Adipocyte (in vitro differentiated cells): ENCODE measurements at regions not wholly inside any gene's neighbourhood (a gene's known extent, or its start where the extent isn't known, plus 50 kb on each side); places are given as distances from the start of the nearest gene placed in this dataset.
A peak's percentile ranks its signal among the peaks of the same experiment; 100 is the strongest.

Experiments used
- DNase-seq: peaks from one replicate; pipeline ENCODE4 v3.0.0-alpha.2; 2015; ENCODE audit warnings: low read depth
- H3K27me3 ChIP-seq: replicated peaks from 2 replicates; pipeline ENCODE4 v1.7.0; 2013; ENCODE audit warnings: mild to moderate bottlenecking, low read length, moderate library complexity; ENCODE audit not compliant: control insufficient read depth, insufficient read depth
- H3K36me3 ChIP-seq: 2 replicates; pipeline ENCODE4 v1.7.0; 2013; ENCODE audit warnings: low read length, mild to moderate bottlenecking, moderate library complexity; ENCODE audit not compliant: control insufficient read depth, insufficient read depth, severe bottlenecking
- H3K4me1 ChIP-seq: 2 replicates; pipeline ENCODE4 v1.7.0; 2013; ENCODE audit warnings: mild to moderate bottlenecking, low read length, moderate library complexity; ENCODE audit not compliant: control insufficient read depth, insufficient read depth
- H3K4me3 ChIP-seq: 2 replicates; pipeline ENCODE4 v1.7.0; 2013; ENCODE audit warnings: mild to moderate bottlenecking, low read length, moderate library complexity
- H3K9ac ChIP-seq: 2 replicates; pipeline ENCODE4 v1.7.0; 2013; ENCODE audit warnings: mild to moderate bottlenecking, low read length, moderate library complexity
- H3K9me3 ChIP-seq: 2 replicates; pipeline ENCODE4 v1.7.0; 2013; ENCODE audit warnings: mild to moderate bottlenecking, low read length, moderate library complexity; ENCODE audit not compliant: control insufficient read depth

DNA sequence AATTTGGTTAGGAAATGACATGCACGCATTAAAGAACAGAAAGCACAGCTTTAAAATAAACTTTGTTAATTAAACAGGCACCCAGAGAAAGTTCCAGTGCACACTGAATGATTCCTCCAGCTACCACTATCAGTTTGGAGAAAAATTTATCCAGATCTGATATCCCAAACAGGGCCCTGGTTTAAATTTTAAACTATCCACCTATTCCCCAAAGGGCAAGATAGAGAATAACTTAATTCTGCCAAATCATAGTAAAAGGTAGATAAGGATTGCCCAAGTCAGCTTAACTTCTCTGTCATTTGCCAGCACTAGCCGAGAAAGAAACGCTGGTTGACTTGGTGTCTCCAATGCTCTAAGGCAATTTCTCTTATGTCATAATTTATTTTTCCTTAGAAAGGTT, 321.9 kb upstream of the PKDCC start:
- Histone ChIP-seq H3K9me3 (no peaks in the 10 kb centered on the region), H3K4me1 (peaks cover 42% of the 10 kb centered on the region), H3K4me3 (no peak overlapping the region), H3K9ac (no peak overlapping the region), H3K36me3 (no peaks in the 10 kb centered on the region), H3K27me3 (no peaks in the 10 kb centered on the region)
- DNase-seq, result no peak

DNA sequence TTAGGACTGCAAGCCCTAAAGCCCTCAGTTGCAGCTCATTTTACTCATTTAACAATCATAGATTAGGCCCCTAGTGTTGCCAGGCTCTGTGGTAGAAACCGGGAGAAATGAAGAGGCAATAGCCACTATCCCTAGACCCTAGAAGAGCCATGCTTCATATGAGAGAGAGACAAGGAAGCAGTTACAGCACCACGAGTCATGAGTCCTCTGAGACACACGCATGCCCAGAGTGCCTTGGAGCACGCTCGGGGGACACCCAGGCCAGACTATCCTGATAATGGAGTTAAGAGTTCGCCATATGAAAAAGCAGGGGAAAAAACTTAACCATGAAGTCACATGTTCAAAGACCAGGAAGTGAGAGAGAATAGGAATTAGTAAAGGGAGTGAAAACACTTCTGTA, 321.5 kb upstream of the PKDCC start:
- Histone ChIP-seq H3K4me1 (peaks cover 37% of the 10 kb centered on the region), H3K4me3 (no peak overlapping the region), H3K27me3 (no peaks in the 10 kb centered on the region), H3K36me3 (no peaks in the 10 kb centered on the region), H3K9ac (no peak overlapping the region), H3K9me3 (no peaks in the 10 kb centered on the region)
- no peak for DNase-seq

- Histone ChIP-seq H3K9ac (no peak overlapping the region), H3K9me3 (no peaks in the 10 kb centered on the region), H3K36me3 (no peaks in the 10 kb centered on the region), H3K4me3 (no peak overlapping the region), H3K27me3 (no peaks in the 10 kb centered on the region), H3K4me1 (peaks cover 32% of the 10 kb centered on the region)
- no peak for DNase-seq
These were observed 320.7 kb upstream of the PKDCC start for GRCh38 chr2:41727152-41727551.

GRCh38 chr2:41727711-41728110, 320.1 kb upstream of the PKDCC start:
- peaks cover 26% of the 10 kb centered on the region for H3K4me1 ChIP-seq
- H3K9ac ChIP-seq, result no peak overlapping the region
- no peak overlapping the region for H3K4me3 ChIP-seq
- no peaks in the 10 kb centered on the region for H3K36me3 ChIP-seq
- no peak for DNase-seq
- H3K27me3 ChIP-seq, result no peaks in the 10 kb centered on the region
- H3K9me3 ChIP-seq, result no peaks in the 10 kb centered on the region

GRCh38 chr2:41728788-41729338, 319.0 kb upstream of the PKDCC start:
- H3K27me3 ChIP-seq, result no peaks in the 10 kb centered on the region
- no peaks in the 10 kb centered on the region for H3K36me3 ChIP-seq
- H3K9ac ChIP-seq, result no peak overlapping the region
- no peaks in the 10 kb centered on the region for H3K9me3 ChIP-seq
- no peak for DNase-seq
- peaks cover 14% of the 10 kb centered on the region for H3K4me1 ChIP-seq
- no peak overlapping the region for H3K4me3 ChIP-seq

- Histone ChIP-seq H3K9ac (no peak overlapping the region), H3K9me3 (no peaks in the 10 kb centered on the region), H3K36me3 (no peaks in the 10 kb centered on the region), H3K27me3 (no peaks in the 10 kb centered on the region), H3K4me1 (peaks cover 15% of the 10 kb centered on the region), H3K4me3 (no peak overlapping the region)
- DNase-seq, result no peak
These were observed 317.9 kb upstream of the PKDCC start for GRCh38 chr2:41729800-41730364.

- Histone ChIP-seq H3K9ac (peak overlapping the region; percentile 71), H3K4me3 (peak overlapping the region; percentile 24), H3K9me3 (no peaks in the 10 kb centered on the region), H3K36me3 (no peaks in the 10 kb centered on the region), H3K4me1 (peaks cover 42% of the 10 kb centered on the region), H3K27me3 (no peaks in the 10 kb centered on the region)
- no peak for DNase-seq
These were observed 312.8 kb upstream of the PKDCC start for GRCh38 chr2:41735006-41735405.

GRCh38 chr2:41735476-41735875, 312.3 kb upstream of the PKDCC start:
- H3K9me3 ChIP-seq, result no peaks in the 10 kb centered on the region
- peak overlapping the region; percentile 24 for H3K4me3 ChIP-seq
- H3K4me1 ChIP-seq, result peaks cover 42% of the 10 kb centered on the region
- DNase-seq, result no peak
- H3K36me3 ChIP-seq, result no peaks in the 10 kb centered on the region
- H3K27me3 ChIP-seq, result no peaks in the 10 kb centered on the region
- H3K9ac ChIP-seq, result peak overlapping the region; percentile 71

DNA sequence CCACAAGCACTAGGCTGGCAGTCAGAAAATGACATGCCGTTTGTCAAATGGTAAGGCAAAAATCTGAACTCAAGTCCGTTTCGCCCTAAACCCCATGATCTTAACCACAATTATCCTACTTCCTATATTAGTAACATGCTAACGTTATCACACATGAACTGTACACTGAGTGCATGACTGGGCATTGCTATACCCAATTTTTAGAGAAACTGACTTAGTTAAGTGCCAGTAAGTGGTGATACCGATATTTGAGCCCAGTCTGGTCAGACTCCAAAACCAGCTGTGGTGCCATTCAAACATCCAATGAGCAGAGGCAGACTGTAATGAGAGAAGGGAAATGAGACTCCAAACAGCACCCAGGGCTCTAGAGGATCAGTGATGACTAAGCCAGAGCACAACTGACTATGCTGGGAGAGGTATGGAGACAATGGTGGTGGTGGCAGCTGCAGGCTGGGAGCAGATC, 311.7 kb upstream of the PKDCC start:
- H3K4me1 ChIP-seq, result peaks cover 42% of the 10 kb centered on the region
- H3K9ac ChIP-seq, result peak overlapping the region; percentile 71
- H3K4me3 ChIP-seq, result no peak overlapping the region
- H3K9me3 ChIP-seq, result no peaks in the 10 kb centered on the region
- H3K36me3 ChIP-seq, result no peaks in the 10 kb centered on the region
- no peak for DNase-seq
- H3K27me3 ChIP-seq, result no peaks in the 10 kb centered on the region

GRCh38 chr2:41736586-41736985, 311.2 kb upstream of the PKDCC start:
- H3K36me3 ChIP-seq, result no peaks in the 10 kb centered on the region
- peak overlapping the region; percentile 71 for H3K9ac ChIP-seq
- peaks cover 42% of the 10 kb centered on the region for H3K4me1 ChIP-seq
- DNase-seq, result no peak
- no peak overlapping the region for H3K4me3 ChIP-seq
- no peaks in the 10 kb centered on the region for H3K27me3 ChIP-seq
- no peaks in the 10 kb centered on the region for H3K9me3 ChIP-seq

- no peak for DNase-seq
- no peaks in the 10 kb centered on the region for H3K9me3 ChIP-seq
- no peaks in the 10 kb centered on the region for H3K27me3 ChIP-seq
- no peak overlapping the region for H3K4me3 ChIP-seq
- no peaks in the 10 kb centered on the region for H3K36me3 ChIP-seq
- peaks cover 44% of the 10 kb centered on the region for H3K4me1 ChIP-seq
- peak overlapping the region; percentile 71 for H3K9ac ChIP-seq
These were observed 309.9 kb upstream of the PKDCC start for GRCh38 chr2:41737888-41738287.
